KMS-11 (cell line): ENCODE measurements at regions not wholly inside any gene's neighbourhood (a gene's known extent, or its start where the extent isn't known, plus 50 kb on each side); places are given as distances from the start of the nearest gene placed in this dataset.
A peak's percentile ranks its signal among the peaks of the same experiment; 100 is the strongest.

Source experiments
- H2AFZ ChIP-seq: fragments of 200-600 bp; sonication (generic); 2 replicates; pipeline ENCODE4 v1.6.1; 2016; ENCODE audit warnings: antibody characterized with exemption, mixed run types, low read depth
- H3K27ac ChIP-seq: fragments of 200-600 bp; sonication (generic); 2 replicates; pipeline ENCODE4 v1.6.1; 2016; ENCODE audit warnings: mild to moderate bottlenecking, mixed run types
- H3K27me3 ChIP-seq: fragments of 200-600 bp; sonication (generic); 2 replicates; pipeline ENCODE4 v1.6.1; 2017; ENCODE audit warnings: mild to moderate bottlenecking, low read depth, mixed run types, moderate library complexity; ENCODE audit not compliant: insufficient read depth
- H3K36me3 ChIP-seq: fragments of 200-600 bp; sonication (generic); 2 replicates; pipeline ENCODE4 v1.6.1; 2017; ENCODE audit warnings: mild to moderate bottlenecking, mixed run types; ENCODE audit not compliant: insufficient read depth
- H3K4me1 ChIP-seq: fragments of 200-600 bp; sonication (generic); 2 replicates; pipeline ENCODE4 v1.6.1; 2016; ENCODE audit warnings: mild to moderate bottlenecking, low read depth, mixed run types; ENCODE audit not compliant: poor library complexity, severe bottlenecking
- H3K4me2 ChIP-seq: fragments of 200-600 bp; sonication (generic); 2 replicates; pipeline ENCODE4 v1.7.0; 2016; ENCODE audit warnings: mild to moderate bottlenecking, mixed run types
- H3K4me3 ChIP-seq: fragments of 200-600 bp; sonication (generic); IDR thresholded peaks from 2 replicates; pipeline ENCODE4 v1.6.1; 2017; ENCODE audit warnings: low read depth, low read length, mixed read lengths; ENCODE audit not compliant: insufficient read depth
- H3K79me2 ChIP-seq: fragments of 200-600 bp; sonication (generic); 2 replicates; pipeline ENCODE4 v1.6.1; 2016; ENCODE audit warnings: low read depth, mixed run types; ENCODE audit not compliant: insufficient read depth
- H3K9ac ChIP-seq: fragments of 200-600 bp; sonication (generic); 2 replicates; pipeline ENCODE4 v1.6.1; 2016; ENCODE audit warnings: mild to moderate bottlenecking, mixed run types
- H4K20me1 ChIP-seq: fragments of 200-600 bp; sonication (generic); 2 replicates; pipeline ENCODE4 v1.6.1; 2016; ENCODE audit warnings: mild to moderate bottlenecking, mixed run types; ENCODE audit not compliant: insufficient read depth
- CTCF ChIP-seq: fragments of 200-600 bp; sonication (generic); conservative IDR thresholded peaks from 2 replicates; pipeline ENCODE4 v1.6.1; 2017; ENCODE audit warnings: low read depth, mild to moderate bottlenecking, antibody characterized with exemption, low read length, moderate library complexity, mixed read lengths

GRCh38 chr11:44456544-44457300 is 108.7 kb upstream of the CD82 start:
- no peaks in the 10 kb centered on the region for H4K20me1 ChIP-seq
- no peaks in the 10 kb centered on the region for H3K27me3 ChIP-seq
- H3K4me3 ChIP-seq: no peak overlapping the region
- no peaks in the 10 kb centered on the region for H3K4me1 ChIP-seq
- H3K9ac ChIP-seq: no peak overlapping the region
- H3K36me3 ChIP-seq: no peaks in the 10 kb centered on the region
- H3K4me2 ChIP-seq: no peak overlapping the region
- no peak overlapping the region for H2AFZ ChIP-seq
- no peak overlapping the region for H3K27ac ChIP-seq
- TF ChIP-seq CTCF: no peak
- H3K79me2 ChIP-seq: no peaks in the 10 kb centered on the region

- Histone ChIP-seq H3K4me1 (no peaks in the 10 kb centered on the region), H4K20me1 (no peaks in the 10 kb centered on the region), H3K27ac (no peak overlapping the region), H3K4me2 (no peak overlapping the region), H2AFZ (no peak overlapping the region), H3K36me3 (no peaks in the 10 kb centered on the region), H3K27me3 (no peaks in the 10 kb centered on the region), H3K79me2 (no peaks in the 10 kb centered on the region), H3K4me3 (no peak overlapping the region), H3K9ac (no peak overlapping the region)
- TF ChIP-seq CTCF: no peak
These were observed 107.6 kb upstream of the CD82 start for GRCh38 chr11:44457862-44458261.

GRCh38 chr11:44463751-44464150 is 101.7 kb upstream of the CD82 start:
- H3K27me3 ChIP-seq: no peaks in the 10 kb centered on the region
- H4K20me1 ChIP-seq: no peaks in the 10 kb centered on the region
- no peak overlapping the region for H2AFZ ChIP-seq
- no peaks in the 10 kb centered on the region for H3K4me1 ChIP-seq
- no peak overlapping the region for H3K9ac ChIP-seq
- H3K4me3 ChIP-seq: no peak overlapping the region
- H3K36me3 ChIP-seq: no peaks in the 10 kb centered on the region
- H3K79me2 ChIP-seq: no peaks in the 10 kb centered on the region
- no peak for TF ChIP-seq CTCF
- H3K27ac ChIP-seq: no peak overlapping the region
- no peak overlapping the region for H3K4me2 ChIP-seq

GRCh38 chr11:44464741-44465140 is 100.7 kb upstream of the CD82 start:
- Histone ChIP-seq H2AFZ (no peak overlapping the region), H3K79me2 (no peaks in the 10 kb centered on the region), H3K36me3 (no peaks in the 10 kb centered on the region), H3K4me2 (no peak overlapping the region), H3K27ac (no peak overlapping the region), H3K4me1 (no peaks in the 10 kb centered on the region), H3K9ac (no peak overlapping the region), H3K27me3 (no peaks in the 10 kb centered on the region), H4K20me1 (no peaks in the 10 kb centered on the region), H3K4me3 (no peak overlapping the region)
- TF ChIP-seq CTCF: peak; percentile 46
